ENCODE measurements at regions not wholly inside any gene's neighbourhood (a gene's known extent, or its start where the extent isn't known, plus 50 kb on each side); places are given as distances from the start of the nearest gene placed in this dataset.

DNA sequence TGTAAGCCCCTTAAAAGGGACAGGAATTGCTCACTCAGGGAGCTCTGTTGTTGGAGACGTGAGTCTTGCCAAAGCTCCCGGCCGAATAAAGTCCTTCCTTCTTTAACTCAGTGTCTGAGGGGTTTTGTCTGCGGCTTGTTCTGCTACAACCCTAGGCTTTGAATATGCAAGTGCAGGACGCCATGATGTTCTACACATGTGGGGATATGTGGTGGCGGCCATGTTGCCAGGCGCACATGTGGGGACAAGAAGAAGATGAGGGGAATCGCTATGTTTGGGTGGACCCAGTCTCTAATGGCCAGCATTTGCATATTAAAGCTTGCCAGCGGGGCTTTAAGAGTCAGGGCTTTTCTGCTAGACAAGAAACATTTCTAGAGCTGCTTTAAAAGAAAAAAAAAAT, 96.8 kb upstream of the CA10 start:
- ATAC-seq (ENCODE audit: low FRiP score) (no peak), DNase-seq (ENCODE audit: low spot score) (no peak)
- TF ChIP-seq, protein P1, sequence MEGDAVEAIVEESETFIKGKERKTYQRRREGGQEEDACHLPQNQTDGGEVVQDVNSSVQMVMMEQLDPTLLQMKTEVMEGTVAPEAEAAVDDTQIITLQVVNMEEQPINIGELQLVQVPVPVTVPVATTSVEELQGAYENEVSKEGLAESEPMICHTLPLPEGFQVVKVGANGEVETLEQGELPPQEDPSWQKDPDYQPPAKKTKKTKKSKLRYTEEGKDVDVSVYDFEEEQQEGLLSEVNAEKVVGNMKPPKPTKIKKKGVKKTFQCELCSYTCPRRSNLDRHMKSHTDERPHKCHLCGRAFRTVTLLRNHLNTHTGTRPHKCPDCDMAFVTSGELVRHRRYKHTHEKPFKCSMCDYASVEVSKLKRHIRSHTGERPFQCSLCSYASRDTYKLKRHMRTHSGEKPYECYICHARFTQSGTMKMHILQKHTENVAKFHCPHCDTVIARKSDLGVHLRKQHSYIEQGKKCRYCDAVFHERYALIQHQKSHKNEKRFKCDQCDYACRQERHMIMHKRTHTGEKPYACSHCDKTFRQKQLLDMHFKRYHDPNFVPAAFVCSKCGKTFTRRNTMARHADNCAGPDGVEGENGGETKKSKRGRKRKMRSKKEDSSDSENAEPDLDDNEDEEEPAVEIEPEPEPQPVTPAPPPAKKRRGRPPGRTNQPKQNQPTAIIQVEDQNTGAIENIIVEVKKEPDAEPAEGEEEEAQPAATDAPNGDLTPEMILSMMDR (IDR thresholded peaks at IDR 0.05), result no peak

DNA sequence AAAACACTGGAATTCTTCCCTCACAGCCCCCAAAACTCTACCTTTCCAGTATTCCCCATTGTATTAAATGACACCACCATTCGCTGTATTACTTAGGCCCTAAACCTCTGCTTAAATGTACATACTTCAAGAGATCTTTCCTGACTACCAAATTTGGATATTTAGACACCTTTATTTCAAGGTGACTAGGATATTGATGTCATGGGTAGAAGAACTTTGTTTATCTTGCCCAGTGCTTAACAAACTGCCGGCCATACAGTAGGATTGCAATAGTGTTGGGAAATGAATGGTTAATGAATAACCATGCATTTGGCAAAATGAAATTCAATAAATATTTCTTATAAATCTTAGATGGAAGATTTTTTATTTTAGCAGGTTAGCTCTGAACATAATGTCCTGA, 86.2 kb upstream of the CA10 start:
- DNase-seq (ENCODE audit: low spot score), result no peak
- ATAC-seq (ENCODE audit: low FRiP score), result no peak
- TF ChIP-seq, protein P1 (IDR thresholded peaks at IDR 0.05), result no peak

DNA sequence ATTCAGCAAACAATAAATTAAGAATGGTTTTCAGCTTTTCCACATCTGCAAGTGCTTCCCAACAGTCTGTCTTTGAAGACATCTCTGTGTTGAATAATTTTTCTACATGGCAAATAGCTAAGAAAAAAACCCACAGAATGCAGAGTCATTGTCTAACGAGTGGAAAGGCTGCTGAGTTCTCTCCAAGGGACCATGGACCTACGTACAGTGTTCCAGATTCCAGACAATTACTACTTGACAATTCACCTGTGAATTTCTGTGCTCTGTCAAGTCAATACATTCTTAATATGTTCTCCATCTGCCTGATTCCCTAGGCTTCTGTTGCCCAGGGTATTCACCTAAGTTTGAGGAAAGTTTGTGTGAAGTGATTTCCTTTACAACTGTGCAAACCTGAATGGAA, 83.8 kb upstream of the CA10 start:
- no peak for DNase-seq (ENCODE audit: low spot score)
- TF ChIP-seq, protein P1 (IDR thresholded peaks at IDR 0.05), result no peak
- ATAC-seq (ENCODE audit: low FRiP score), result no peak

DNA sequence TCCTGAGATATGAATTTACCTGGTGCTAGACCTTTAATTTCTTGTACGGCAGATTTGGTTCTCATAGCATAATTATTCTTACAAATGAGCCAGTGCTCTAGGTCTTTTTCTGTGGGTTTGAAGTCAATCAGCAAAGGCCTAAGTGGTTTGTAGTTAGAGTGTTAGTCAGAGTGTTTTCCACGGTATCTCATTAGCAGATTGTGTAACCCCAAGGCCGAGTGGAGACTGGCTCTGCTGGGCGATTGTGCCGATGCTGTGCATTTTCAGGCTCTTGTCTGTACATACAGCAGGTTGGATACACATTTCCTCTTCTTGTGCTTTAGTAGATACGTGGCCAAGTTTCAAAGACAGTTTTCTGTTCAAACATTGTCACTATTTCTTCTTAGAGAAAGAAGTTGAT, 78.6 kb upstream of the CA10 start:
- DNase-seq (ENCODE audit: low spot score), result no peak
- TF ChIP-seq, protein P1 (IDR thresholded peaks at IDR 0.05), result no peak
- ATAC-seq (ENCODE audit: low FRiP score), result no peak

DNA sequence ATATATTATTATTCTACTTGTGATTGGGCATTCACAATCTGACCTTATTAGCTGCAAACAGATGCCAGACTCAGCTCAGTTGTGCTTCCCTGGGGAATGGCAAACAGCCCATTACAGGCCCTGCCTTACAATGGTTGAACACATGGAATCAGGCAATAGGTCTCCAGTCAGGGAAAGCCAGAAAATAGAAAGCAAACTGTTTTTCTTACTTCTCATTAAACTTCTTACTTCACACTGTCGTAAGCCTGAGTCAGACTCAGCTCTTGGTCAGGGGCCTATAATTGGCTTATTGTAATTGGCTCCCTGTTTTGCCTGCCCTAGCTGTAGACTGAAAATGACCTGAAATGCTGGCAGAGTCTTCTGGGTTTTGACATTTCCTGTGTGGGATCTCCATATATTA, 77.0 kb upstream of the CA10 start:
- DNase-seq (ENCODE audit: low spot score) (no peak), ATAC-seq (ENCODE audit: low FRiP score) (no peak)
- TF ChIP-seq, protein P1 (IDR thresholded peaks at IDR 0.05), result no peak

DNA sequence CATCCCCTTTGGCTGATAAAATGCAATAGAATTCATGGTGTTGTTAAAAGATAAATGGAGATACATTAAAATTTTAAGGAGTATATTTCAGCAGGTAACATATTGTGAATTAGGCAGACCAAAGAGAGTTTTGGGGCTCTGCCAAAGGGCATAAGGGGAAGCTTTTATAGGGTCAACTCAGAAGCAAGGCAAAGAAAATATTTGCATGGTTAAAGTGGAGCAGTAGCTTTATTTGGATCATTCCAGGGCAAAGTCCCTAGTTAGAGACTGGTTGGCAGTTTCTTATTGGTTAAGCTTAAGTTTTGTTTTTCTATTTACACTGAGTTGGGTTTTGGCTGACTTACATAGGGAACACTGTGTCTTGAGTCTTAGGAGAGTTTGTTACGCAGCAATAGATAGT, 75.1 kb upstream of the CA10 start:
- no peak for DNase-seq (ENCODE audit: low spot score)
- no peak for ATAC-seq (ENCODE audit: low FRiP score)
- TF ChIP-seq, protein P1 (IDR thresholded peaks at IDR 0.05), result no peak

DNA sequence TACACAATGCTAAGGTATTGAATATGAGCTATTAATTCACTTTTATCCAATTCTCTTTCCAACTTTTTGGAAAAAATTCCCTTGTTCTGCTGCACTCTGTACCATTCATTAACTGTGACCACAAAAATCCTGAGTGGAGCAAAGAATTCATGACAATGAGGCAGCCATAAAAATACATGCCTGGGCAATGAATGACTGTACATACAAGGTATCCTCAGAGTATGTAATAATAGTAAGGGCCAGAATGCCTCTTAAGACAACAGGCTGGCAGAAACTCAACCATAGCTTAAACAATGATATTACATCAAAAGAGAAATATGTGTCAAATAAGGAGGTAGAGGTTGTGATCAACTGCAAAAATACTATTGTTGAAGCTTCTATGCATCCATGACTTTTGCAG, 74.7 kb upstream of the CA10 start:
- DNase-seq (ENCODE audit: low spot score) (no peak), ATAC-seq (ENCODE audit: low FRiP score) (no peak)
- TF ChIP-seq, protein P1 (IDR thresholded peaks at IDR 0.05), result no peak
